Dermis blood vessel endothelial cell (primary cell): ENCODE measurements at regions not wholly inside any gene's neighbourhood (a gene's known extent, or its start where the extent isn't known, plus 50 kb on each side); places are given as distances from the start of the nearest gene placed in this dataset.
"Not testable (repeated sequence)": the region's sequence is repeated elsewhere in the genome, so short reads cannot be mapped to it uniquely, and the experiment has no call there.

ENCODE experiments used
- DNase-seq: peaks from one replicate; pipeline ENCODE4 v3.0.0; 2010

DNA sequence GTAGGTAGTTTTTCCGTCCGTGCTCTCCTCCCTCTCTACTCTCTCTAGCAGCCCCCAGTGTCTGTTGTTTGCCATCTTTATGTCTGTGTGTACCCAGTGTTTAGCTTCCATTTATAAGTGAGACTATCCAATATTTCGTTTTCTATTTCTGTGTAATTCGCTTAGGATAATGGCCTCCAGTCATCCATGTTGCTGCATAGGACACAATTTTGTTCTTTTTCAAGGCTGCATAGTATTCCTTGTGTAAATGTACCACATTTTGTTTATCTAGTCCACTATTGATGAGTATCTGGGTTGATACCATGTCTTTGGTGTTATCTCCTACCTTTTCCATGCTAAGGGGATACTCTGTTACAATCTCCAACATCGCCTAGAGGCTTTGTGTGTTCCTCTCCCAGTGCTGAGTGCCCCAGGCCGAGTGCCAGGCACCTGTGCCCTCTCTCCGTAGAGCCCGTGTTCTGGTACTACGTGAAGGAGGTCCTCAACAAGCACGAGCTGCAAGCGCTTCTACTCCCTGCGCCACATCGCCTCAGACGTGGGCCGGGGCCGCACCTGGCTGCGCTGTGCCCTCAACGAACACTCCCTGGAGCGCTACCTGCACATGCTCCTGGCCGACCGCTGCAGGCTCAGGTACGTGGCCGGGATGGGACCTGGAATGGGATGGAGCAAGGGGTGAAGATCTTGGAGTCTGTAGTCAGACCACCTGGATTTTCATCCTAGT is 51.0 kb downstream of the NPIPB11 start:
- DNase-seq, result not testable (repeated sequence)

DNA sequence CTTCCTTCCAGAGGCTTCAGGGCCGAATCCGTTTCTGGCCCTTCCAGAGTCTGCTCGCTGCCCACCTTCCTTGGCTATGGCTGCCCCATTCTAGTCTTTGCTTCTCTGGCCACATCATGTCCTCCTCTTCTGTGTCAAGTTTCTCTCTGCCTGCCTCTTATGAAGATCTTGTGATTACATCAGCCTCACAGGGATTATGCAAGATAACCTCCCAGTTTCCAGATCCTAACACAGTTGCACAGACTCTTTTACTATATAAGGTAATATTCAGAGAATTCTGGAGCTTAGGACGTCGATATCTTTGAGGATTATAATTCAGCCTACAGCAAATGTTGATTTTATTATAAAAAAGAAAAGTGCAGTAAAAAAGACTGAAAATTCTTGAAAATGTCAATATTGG is 52.1 kb downstream of the NPIPB11 start:
- not testable (repeated sequence) for DNase-seq

GRCh38 chr16:29352617-29352999 is 53.9 kb downstream of the NPIPB11 start:
- not testable (repeated sequence) for DNase-seq

DNA sequence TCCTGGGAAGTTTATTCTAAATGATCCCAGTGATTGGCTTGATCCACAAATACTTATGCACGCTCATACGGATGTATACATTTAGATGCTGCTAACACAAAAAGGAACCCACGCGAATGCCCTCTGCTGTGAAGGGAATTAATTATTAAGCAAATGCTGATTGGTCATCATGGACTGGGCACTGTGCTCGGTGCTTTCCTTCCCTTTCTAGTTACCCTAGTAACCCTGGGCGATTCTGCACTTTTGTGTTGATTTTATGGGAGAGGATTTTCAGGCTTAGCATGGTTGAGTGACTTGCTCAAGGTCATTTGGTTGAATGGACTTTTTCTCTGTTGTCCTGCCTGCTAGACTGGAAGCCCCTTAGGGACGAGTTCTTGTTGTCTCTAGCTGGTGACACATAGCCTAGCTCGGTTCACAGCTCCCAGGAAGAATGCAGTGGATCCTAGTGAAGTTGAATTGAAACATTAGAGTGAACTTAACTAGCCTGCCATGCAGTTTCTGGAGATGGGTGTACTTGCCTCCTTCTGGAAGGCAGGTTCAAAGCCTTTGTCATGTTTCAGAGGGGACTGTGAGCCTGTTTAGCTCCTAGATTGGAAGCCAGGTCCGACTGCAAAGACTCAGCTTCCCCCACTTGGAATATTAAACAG is 54.4 kb downstream of the NPIPB11 start:
- not testable (repeated sequence) for DNase-seq

- DNase-seq, result not testable (repeated sequence)
These were observed 55.1 kb downstream of the NPIPB11 start for GRCh38 chr16:29351271-29351969.

- DNase-seq, result not testable (repeated sequence)
These were observed 56.5 kb downstream of the NPIPB11 start for GRCh38 chr16:29349966-29350365.

- DNase-seq, result not testable (repeated sequence)
These were observed 57.8 kb downstream of the NPIPB11 start for GRCh38 chr16:29348748-29349147.

- DNase-seq, result not testable (repeated sequence)
These were observed 58.3 kb downstream of the NPIPB11 start for GRCh38 chr16:29348123-29348690.

GRCh38 chr16:29346796-29347580 is 59.5 kb downstream of the NPIPB11 start:
- not testable (repeated sequence) for DNase-seq

GRCh38 chr16:29346203-29346602 is 60.3 kb downstream of the NPIPB11 start:
- DNase-seq, result not testable (repeated sequence)

DNA sequence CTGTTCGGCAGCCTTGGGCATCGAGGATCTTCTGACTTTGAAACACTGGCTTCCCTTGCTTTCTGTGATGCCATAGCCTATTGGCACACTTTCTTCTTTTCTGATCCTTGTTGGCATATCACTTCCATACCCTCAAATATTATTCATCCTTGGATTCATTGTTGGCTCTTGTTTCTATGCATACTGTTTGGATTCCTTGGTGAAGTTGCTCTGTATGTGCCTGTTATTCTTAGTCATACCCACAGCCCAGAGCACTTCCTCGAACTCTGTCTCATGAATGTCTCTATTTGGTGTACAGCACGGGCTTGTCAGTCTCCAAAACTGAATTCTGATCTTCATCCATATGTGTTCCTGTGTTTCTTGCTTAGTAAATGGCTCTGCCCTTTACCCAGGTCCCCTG is 63.6 kb downstream of the NPIPB11 start:
- not testable (repeated sequence) for DNase-seq

DNA sequence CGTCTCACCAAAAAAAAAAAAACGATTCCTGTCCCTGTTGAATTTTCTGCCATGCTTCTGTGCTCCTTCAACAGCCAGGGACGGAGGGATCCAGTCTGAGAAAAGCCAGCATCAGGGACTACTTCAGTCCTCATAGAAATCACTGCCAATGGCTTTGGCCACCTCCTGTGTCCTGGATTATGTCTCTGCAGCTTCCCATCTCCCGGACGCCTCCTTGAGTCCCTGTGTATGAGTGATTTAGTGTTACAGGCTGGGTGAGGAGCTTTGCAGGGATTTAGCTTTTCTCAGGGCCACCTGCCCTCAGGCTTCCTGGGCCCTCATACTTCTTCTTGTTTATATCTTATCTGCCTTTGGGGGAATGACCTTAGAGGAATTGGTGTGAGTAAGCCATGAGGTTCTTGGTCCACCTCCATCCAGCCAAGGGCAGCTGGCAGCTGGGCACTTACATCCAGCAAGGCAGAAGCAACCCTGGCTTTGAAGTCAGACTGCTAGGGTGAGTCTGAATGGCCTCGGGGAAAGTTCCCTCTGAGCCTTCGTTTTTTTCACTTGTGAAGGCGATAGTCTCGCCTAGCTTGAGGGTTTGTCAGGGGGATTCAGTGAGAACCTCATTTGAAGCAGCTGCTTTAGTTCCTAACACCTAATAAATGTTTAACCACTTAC is 65.6 kb downstream of the NPIPB11 start:
- not testable (repeated sequence) for DNase-seq

GRCh38 chr16:29340235-29340634 is 66.3 kb downstream of the NPIPB11 start:
- DNase-seq, result not testable (repeated sequence)

DNA sequence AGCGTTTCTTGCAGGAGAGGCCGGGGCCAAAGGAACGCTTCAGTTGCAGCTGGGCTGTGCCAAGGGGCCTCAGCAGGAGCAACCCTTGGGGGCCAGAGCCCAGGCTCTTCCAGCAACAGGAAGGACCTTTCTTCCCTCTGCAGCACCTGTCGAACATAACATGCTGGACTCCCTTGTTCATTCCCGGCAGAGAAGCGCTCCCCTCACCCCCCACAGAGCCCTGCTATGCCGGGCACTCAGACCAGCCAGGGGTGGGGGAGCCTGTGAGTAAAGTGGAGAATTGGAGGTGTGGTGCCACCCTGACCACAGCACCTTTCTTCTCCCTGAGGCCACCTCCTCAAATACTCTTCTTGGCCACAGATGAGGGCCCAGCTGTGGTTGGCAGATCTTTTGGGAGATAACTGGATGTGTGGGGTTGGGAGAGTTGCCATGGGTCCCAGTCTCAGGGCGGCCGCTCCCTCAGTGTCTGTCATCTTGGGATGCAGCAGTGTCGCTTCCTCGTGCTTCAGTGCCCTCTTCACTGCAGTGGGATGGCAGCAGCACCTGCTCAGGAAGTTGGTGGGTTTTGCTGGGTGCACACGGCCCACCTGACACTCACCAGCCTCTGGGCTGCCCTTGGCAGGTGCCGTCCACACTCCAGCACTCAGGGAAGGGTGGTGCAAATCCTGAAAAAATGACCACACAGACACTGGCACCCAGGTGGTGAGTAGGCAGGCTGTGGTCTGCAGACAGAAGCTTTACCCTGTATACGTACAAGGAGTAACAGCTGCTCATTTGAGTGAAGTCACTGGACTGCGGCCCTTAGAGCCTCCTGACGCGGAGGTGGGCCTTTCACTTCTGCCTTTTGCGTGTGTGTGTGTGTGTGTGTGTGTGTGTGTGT is 67.5 kb downstream of the NPIPB11 start:
- DNase-seq, result not testable (repeated sequence)

DNA sequence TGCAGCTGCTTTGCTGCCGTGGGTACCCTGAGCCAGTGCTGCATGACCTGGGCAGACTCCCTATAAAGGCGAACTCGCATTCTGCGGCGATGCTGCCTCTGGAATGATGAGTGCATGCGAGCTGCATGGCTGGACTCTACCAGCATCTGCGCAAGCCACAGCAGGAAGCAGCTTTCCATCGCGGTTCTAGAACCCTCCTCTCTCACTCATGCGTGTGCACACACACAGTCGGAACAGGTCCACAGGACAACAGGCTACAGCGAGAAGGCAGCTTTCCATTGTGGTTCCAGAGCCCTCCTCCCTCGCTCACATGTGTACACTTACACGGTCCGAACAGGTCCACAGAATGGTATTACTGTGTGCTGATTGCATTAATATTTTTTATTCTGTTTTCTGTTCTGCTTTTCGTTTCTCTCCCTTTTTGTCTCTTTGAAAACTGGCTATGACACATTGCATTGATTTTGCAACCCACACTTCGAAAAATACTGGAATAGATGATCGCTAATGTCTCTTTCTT is 69.1 kb downstream of the NPIPB11 start:
- not testable (repeated sequence) for DNase-seq

DNA sequence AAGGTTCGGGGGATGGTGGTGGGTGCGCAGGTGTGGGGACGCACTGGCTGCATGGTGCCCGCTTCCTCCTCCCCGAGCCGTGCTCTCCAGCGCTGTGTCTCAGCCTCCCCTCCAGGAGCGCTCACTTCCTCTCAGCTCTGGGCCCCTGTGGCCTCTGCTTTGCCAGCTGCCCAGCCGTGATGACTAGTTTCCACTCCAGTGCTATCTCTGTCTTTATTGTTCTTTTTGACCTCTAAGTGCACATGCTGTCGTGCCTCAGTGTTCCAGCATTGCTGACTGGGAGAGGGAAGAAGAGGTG is 71.0 kb downstream of the NPIPB11 start:
- not testable (repeated sequence) for DNase-seq

GRCh38 chr16:29334776-29335548 is 71.5 kb downstream of the NPIPB11 start:
- DNase-seq, result not testable (repeated sequence)

DNA sequence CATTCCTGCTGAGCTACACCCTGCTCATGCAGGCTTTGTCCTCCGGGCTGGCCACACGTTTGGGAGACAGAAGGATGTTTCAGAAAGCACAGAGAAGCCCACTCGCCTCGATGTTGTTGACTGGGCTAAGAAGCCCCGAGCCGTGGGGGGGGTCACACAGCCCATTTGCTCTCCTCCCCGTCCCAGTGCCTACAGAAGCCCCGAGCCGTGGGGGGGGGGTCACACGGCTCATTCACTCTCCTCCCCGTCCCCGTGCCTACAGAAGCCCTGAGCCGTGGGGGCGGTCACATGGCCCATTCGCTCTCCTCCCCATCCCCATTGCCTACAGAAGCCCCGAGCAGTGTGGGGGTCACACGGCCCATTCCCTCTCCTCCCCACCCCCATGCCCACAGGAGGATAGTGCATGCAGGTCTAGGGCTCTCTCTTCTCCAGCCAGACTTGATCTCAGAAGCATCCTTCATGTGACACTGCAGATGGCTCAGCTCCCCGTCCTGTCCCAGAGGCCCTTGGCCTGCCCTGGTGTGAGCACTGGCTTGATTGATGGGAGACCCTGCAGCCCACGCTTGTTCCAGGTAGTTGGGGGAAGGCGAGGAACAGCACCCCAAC is 72.9 kb downstream of the NPIPB11 start:
- DNase-seq, result not testable (repeated sequence)

DNA sequence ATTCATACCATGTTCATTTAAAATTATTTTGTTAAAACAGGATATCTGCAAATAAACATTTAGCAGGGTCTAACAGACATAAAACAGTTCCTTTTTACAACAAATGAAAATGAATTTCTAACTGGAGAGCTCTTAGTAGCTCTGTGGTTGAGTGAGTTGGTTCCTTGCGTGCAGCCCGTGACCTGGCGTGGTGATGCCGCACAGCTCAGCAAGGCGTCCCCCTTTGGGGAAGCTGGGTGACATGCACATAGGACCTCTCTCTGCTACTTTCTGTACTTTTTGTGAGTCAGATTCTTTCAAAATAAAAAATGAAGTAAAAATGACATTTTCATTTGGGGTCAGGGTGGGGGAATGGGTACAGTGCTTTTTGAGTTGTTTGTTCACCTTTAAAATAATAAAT is 75.9 kb downstream of the NPIPB11 start:
- not testable (repeated sequence) for DNase-seq
